Neural crest cell (in vitro differentiated cells): ENCODE measurements at regions not wholly inside any gene's neighbourhood (a gene's known extent, or its start where the extent isn't known, plus 50 kb on each side); places are given as distances from the start of the nearest gene placed in this dataset.
"Not testable (repeated sequence)": the region's sequence is repeated elsewhere in the genome, so short reads cannot be mapped to it uniquely, and the experiment has no call there.

Experiments used
- DNase-seq: peaks from one replicate; pipeline ENCODE4 v3.0.0; 2021; ENCODE audit warnings: low read depth, mixed read lengths, low spot score
- H3K27ac Mint-ChIP-seq: one replicate; pipeline ENCODE4 v1.8.0; 2021; ENCODE audit warnings: mild to moderate bottlenecking, mixed read lengths; ENCODE audit not compliant: unreplicated experiment
- H3K27me3 Mint-ChIP-seq: 2 replicates; pipeline ENCODE4 v1.8.0; 2021; ENCODE audit warnings: low read depth, mild to moderate bottlenecking, mixed read lengths
- H3K36me3 Mint-ChIP-seq: 2 replicates; pipeline ENCODE4 v1.8.0; 2021; ENCODE audit warnings: low read depth, mild to moderate bottlenecking, mixed read lengths
- H3K4me1 Mint-ChIP-seq: 2 replicates; pipeline ENCODE4 v1.8.0; 2021; ENCODE audit warnings: mixed read lengths
- H3K4me3 Mint-ChIP-seq: one replicate; pipeline ENCODE4 v1.8.0; 2021; ENCODE audit warnings: mild to moderate bottlenecking, mixed read lengths
- H3K9me3 Mint-ChIP-seq: 2 replicates; pipeline ENCODE4 v1.8.0; 2021; ENCODE audit warnings: mixed read lengths
- CTCF ChIP-seq: fragments of 200-600 bp; sonication (generic); conservative IDR thresholded peaks from 2 replicates; pipeline ENCODE4 v1.5.0; 2021; ENCODE audit warnings: antibody characterized with exemption, mild to moderate bottlenecking

GRCh38 chr5:93349613-93350012 is 231.4 kb downstream of the NR2F1-AS1 start:
- Mint-ChIP-seq H3K27ac (no peak overlapping the region), H3K9me3 (peaks cover 8% of the 10 kb centered on the region), H3K4me1 (no peaks in the 10 kb centered on the region), H3K36me3 (no peaks in the 10 kb centered on the region), H3K27me3 (no peaks in the 10 kb centered on the region), H3K4me3 (no peak overlapping the region)
- no peak for TF ChIP-seq CTCF
- DNase-seq, result no peak

- H3K27ac Mint-ChIP-seq, result no peak overlapping the region
- DNase-seq, result no peak
- H3K36me3 Mint-ChIP-seq, result no peaks in the 10 kb centered on the region
- no peak for TF ChIP-seq CTCF
- no peak overlapping the region for H3K4me3 Mint-ChIP-seq
- H3K9me3 Mint-ChIP-seq, result peaks cover 3% of the 10 kb centered on the region
- no peaks in the 10 kb centered on the region for H3K27me3 Mint-ChIP-seq
- H3K4me1 Mint-ChIP-seq, result peaks cover 11% of the 10 kb centered on the region
Measured at GRCh38 chr5:93348231-93348630, 232.8 kb downstream of the NR2F1-AS1 start.

- DNase-seq, H3K27ac Mint-ChIP-seq, H3K36me3 Mint-ChIP-seq: not testable (repeated sequence)
Measured at GRCh38 chr5:93346850-93347249, 234.2 kb downstream of the NR2F1-AS1 start.

GRCh38 chr5:93346301-93346700 is 234.7 kb downstream of the NR2F1-AS1 start:
- peaks cover 19% of the 10 kb centered on the region for H3K4me1 Mint-ChIP-seq
- no peak for DNase-seq
- H3K9me3 Mint-ChIP-seq, result peaks cover 2% of the 10 kb centered on the region
- no peaks in the 10 kb centered on the region for H3K27me3 Mint-ChIP-seq
- no peak for TF ChIP-seq CTCF
- peaks cover 2% of the 10 kb centered on the region for H3K36me3 Mint-ChIP-seq
- no peak overlapping the region for H3K4me3 Mint-ChIP-seq
- no peak overlapping the region for H3K27ac Mint-ChIP-seq

More at GRCh38 chr5:93346850-93347249, 234.2 kb downstream of the NR2F1-AS1 start:
- H3K4me1 Mint-ChIP-seq, result peaks cover 19% of the 10 kb centered on the region
- not testable (repeated sequence) for H3K27me3 Mint-ChIP-seq, H3K4me3 Mint-ChIP-seq, H3K9me3 Mint-ChIP-seq

- Mint-ChIP-seq H3K4me1 (peaks cover 19% of the 10 kb centered on the region), H3K4me3 (no peak overlapping the region), H3K27ac (no peak overlapping the region), H3K27me3 (no peaks in the 10 kb centered on the region), H3K9me3 (peaks cover 8% of the 10 kb centered on the region), H3K36me3 (peaks cover 4% of the 10 kb centered on the region)
- no peak for DNase-seq
- TF ChIP-seq CTCF, result no peak
Measured at GRCh38 chr5:93343570-93343969, 237.4 kb downstream of the NR2F1-AS1 start.

- no peak for TF ChIP-seq CTCF
- Mint-ChIP-seq H3K27ac (no peak overlapping the region), H3K36me3 (peaks cover 4% of the 10 kb centered on the region), H3K9me3 (peaks cover 8% of the 10 kb centered on the region), H3K27me3 (no peaks in the 10 kb centered on the region), H3K4me1 (peaks cover 19% of the 10 kb centered on the region), H3K4me3 (no peak overlapping the region)
- no peak for DNase-seq
Measured at GRCh38 chr5:93342563-93343061, 238.4 kb downstream of the NR2F1-AS1 start.
